Nephron progenitor cell (in vitro differentiated cells): ENCODE measurements at regions not wholly inside any gene's neighbourhood (a gene's known extent, or its start where the extent isn't known, plus 50 kb on each side); places are given as distances from the start of the nearest gene placed in this dataset.

ENCODE experiments used
- DNase-seq: peaks from one replicate; pipeline ENCODE4 v3.0.0; 2021
- H3K27ac Mint-ChIP-seq: 2 replicates; pipeline ENCODE4 v1.8.0; 2021; ENCODE audit warnings: mild to moderate bottlenecking, moderate library complexity, mixed read lengths
- H3K27me3 Mint-ChIP-seq: 2 replicates; pipeline ENCODE4 v1.8.0; 2021; ENCODE audit warnings: mild to moderate bottlenecking, low read depth, mixed read lengths; ENCODE audit not compliant: poor library complexity
- H3K36me3 Mint-ChIP-seq: 2 replicates; pipeline ENCODE4 v1.8.0; 2021; ENCODE audit warnings: low read depth, mixed read lengths
- H3K4me1 Mint-ChIP-seq: 2 replicates; pipeline ENCODE4 v1.8.0; 2021; ENCODE audit warnings: mixed read lengths
- H3K4me3 Mint-ChIP-seq: 2 replicates; pipeline ENCODE4 v1.8.0; 2021; ENCODE audit warnings: mild to moderate bottlenecking, moderate library complexity, mixed read lengths
- H3K9me3 Mint-ChIP-seq: 2 replicates; pipeline ENCODE4 v1.8.0; 2021; ENCODE audit warnings: mild to moderate bottlenecking, moderate library complexity, mixed read lengths
- TF ChIP-seq, protein P1 (sequence below): fragments of 200-600 bp; sonication (generic); IDR thresholded peaks from 2 replicates; pipeline ENCODE4 v1.5.0; 2021; ENCODE audit warnings: antibody characterized with exemption

GRCh38 chr22:27193636-27194035 is 536.2 kb downstream of the MIAT start:
- Mint-ChIP-seq H3K9me3 (peaks cover 38% of the 10 kb centered on the region), H3K4me1 (peaks cover 19% of the 10 kb centered on the region), H3K27ac (no peak overlapping the region), H3K36me3 (no peaks in the 10 kb centered on the region), H3K4me3 (no peak overlapping the region), H3K27me3 (peaks cover 51% of the 10 kb centered on the region)
- TF ChIP-seq, protein P1, sequence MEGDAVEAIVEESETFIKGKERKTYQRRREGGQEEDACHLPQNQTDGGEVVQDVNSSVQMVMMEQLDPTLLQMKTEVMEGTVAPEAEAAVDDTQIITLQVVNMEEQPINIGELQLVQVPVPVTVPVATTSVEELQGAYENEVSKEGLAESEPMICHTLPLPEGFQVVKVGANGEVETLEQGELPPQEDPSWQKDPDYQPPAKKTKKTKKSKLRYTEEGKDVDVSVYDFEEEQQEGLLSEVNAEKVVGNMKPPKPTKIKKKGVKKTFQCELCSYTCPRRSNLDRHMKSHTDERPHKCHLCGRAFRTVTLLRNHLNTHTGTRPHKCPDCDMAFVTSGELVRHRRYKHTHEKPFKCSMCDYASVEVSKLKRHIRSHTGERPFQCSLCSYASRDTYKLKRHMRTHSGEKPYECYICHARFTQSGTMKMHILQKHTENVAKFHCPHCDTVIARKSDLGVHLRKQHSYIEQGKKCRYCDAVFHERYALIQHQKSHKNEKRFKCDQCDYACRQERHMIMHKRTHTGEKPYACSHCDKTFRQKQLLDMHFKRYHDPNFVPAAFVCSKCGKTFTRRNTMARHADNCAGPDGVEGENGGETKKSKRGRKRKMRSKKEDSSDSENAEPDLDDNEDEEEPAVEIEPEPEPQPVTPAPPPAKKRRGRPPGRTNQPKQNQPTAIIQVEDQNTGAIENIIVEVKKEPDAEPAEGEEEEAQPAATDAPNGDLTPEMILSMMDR: no peak
- no peak for DNase-seq

- H3K9me3 Mint-ChIP-seq: peaks cover 33% of the 10 kb centered on the region
- peaks cover 19% of the 10 kb centered on the region for H3K4me1 Mint-ChIP-seq
- DNase-seq: no peak
- peaks cover 50% of the 10 kb centered on the region for H3K27me3 Mint-ChIP-seq
- TF ChIP-seq, protein P1: no peak
- H3K27ac Mint-ChIP-seq: no peak overlapping the region
- no peak overlapping the region for H3K4me3 Mint-ChIP-seq
- no peaks in the 10 kb centered on the region for H3K36me3 Mint-ChIP-seq
Measured at GRCh38 chr22:27194096-27194748, 536.8 kb downstream of the MIAT start.

DNA sequence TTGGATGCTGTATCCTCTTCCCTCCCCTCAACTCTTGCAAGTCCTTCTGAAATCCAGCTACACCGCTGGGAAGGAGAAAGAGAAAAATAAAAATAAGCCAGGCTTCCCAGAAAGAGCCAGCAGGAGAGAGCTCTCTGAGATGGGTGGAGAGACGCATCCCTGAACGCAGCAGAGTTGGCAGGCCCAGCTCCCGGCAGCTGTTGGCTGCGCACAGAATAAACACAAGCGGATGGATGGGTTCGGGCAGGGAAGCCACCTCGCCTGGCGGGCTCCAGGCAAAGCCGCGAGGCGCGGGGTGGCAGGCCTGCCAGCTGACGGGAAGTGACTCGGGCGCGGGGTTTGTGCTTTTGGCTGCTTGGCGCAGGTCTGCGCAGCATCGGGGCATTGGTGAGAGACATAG is 537.7 kb downstream of the MIAT start:
- no peak for DNase-seq
- Mint-ChIP-seq H3K27me3 (peaks cover 47% of the 10 kb centered on the region), H3K4me1 (peaks cover 23% of the 10 kb centered on the region), H3K4me3 (no peak overlapping the region), H3K9me3 (peaks cover 29% of the 10 kb centered on the region), H3K27ac (no peak overlapping the region), H3K36me3 (no peaks in the 10 kb centered on the region)
- TF ChIP-seq, protein P1: no peak

DNA sequence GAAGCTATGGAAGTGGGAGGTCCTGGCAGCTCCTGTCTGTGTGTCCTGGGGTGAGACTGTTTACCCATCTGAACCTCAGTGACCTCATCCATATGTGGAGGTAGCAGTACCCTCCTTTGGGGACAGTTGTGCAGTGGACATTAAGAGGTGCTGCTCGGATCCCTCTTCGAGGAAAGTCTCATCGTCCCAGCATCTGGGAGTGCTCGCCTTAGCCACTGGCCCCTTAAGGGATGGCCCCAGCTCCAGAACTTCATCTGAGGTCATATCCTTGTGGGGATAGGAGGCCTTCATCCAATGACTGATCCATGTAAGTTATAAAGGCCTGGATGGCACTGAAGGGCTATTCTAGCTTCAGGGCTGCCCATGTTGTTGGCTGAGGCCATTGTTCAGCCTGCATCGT is 538.1 kb downstream of the MIAT start:
- peaks cover 27% of the 10 kb centered on the region for H3K4me1 Mint-ChIP-seq
- no peak for DNase-seq
- peaks cover 44% of the 10 kb centered on the region for H3K27me3 Mint-ChIP-seq
- H3K4me3 Mint-ChIP-seq: no peak overlapping the region
- TF ChIP-seq, protein P1: no peak
- H3K36me3 Mint-ChIP-seq: no peaks in the 10 kb centered on the region
- H3K9me3 Mint-ChIP-seq: peaks cover 25% of the 10 kb centered on the region
- H3K27ac Mint-ChIP-seq: no peak overlapping the region

GRCh38 chr22:27196606-27197005 is 539.2 kb downstream of the MIAT start:
- Mint-ChIP-seq H3K9me3 (peaks cover 14% of the 10 kb centered on the region), H3K4me1 (peaks cover 35% of the 10 kb centered on the region), H3K27ac (no peak overlapping the region), H3K27me3 (peaks cover 49% of the 10 kb centered on the region), H3K36me3 (no peaks in the 10 kb centered on the region), H3K4me3 (no peak overlapping the region)
- DNase-seq: no peak
- TF ChIP-seq, protein P1: no peak

DNA sequence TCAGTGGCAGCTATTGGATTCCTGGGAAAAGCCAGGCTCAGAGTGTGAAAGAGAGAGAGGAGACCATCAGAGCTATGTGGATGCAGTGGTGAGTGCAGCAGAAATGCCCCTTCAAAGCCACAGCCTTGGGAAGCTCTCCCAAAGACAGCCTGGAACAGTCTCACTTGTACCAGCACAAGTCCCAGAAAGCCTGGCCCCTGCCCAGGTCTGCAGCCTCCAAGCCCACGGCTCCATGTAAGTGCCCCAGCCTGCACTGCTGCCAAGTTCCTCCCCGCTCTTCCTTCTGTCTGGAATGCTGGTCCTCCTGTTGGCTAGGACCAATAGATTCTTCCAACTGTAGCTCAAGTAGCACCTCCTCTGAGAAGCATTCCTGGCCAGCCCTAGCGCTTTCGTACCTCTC is 539.7 kb downstream of the MIAT start:
- TF ChIP-seq, protein P1: no peak
- peaks cover 35% of the 10 kb centered on the region for H3K4me1 Mint-ChIP-seq
- H3K4me3 Mint-ChIP-seq: no peak overlapping the region
- DNase-seq: no peak
- H3K27me3 Mint-ChIP-seq: peaks cover 49% of the 10 kb centered on the region
- H3K27ac Mint-ChIP-seq: no peak overlapping the region
- peaks cover 9% of the 10 kb centered on the region for H3K9me3 Mint-ChIP-seq
- no peaks in the 10 kb centered on the region for H3K36me3 Mint-ChIP-seq
